ENCODE measurements at regions not wholly inside any gene's neighbourhood (a gene's known extent, or its start where the extent isn't known, plus 50 kb on each side); places are given as distances from the start of the nearest gene placed in this dataset.

DNA sequence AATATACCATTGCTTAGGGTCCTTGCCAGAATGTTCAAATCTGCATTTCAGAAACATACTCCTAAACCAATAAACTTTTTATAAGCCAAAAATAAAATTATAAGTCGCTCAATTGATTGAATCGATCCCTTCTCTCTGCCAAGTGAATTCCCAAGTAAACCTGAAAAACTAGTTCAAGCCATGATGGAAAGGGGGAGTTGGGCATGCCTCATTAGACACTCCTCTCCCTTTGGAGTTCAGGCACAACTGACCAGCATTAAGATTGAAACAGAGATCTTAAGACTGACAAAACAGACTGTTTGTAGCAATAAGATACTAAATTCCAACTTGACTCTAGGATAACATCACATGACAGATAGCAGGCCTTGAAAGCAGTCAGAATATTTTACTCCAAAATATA, 113.7 kb upstream of the RASGRP1 start:
- intact Hi-C loops (cut with DNase I): no loop called here
- Histone ChIP-seq H3K27me3 (ENCODE audit: insufficient read depth in 3 of 3, low read length in 2 of 3) (no peaks in the 10 kb centered on the region), H3K4me1 (no peaks in the 10 kb centered on the region), H3K4me3 (no peak overlapping the region), H3K27ac (no peak overlapping the region), H3K36me3 (ENCODE audit: insufficient read depth in 1 of 2, low read depth in 1 of 2) (no peaks in the 10 kb centered on the region), H3K9me3 (no peaks in the 10 kb centered on the region)
- 90 to 96% (median 91%) methylated on average over 2 of the region's 2 CpGs for WGBS, 3 donors
- TF ChIP-seq CTCF (IDR thresholded peaks at IDR 0.05): no peak
- ATAC-seq (no peak), DNase-seq (no peak)

GRCh38 chr15:38680775-38681174, 116.2 kb upstream of the RASGRP1 start:
- WGBS, 3 donors: 86 to 92% (median 88%) methylated on average over 5 of the region's 5 CpGs
- no peaks in the 10 kb centered on the region for H3K36me3 ChIP-seq (ENCODE audit: insufficient read depth in 1 of 2, low read depth in 1 of 2)
- H3K27me3 ChIP-seq (ENCODE audit: insufficient read depth in 3 of 3, low read length in 2 of 3): no peaks in the 10 kb centered on the region
- H3K27ac ChIP-seq: no peak overlapping the region
- H3K4me1 ChIP-seq: no peaks in the 10 kb centered on the region
- ATAC-seq (no peak), DNase-seq (no peak)
- TF ChIP-seq CTCF (IDR thresholded peaks at IDR 0.05): no peak
- H3K4me3 ChIP-seq: no peak overlapping the region
- intact Hi-C loops (cut with DNase I): loop anchor here (5.0 to 10.0 kb wide), 2 partner anchors 116 to 118 kb away; partner anchors contain the start of gene RASGRP1 (in 2 of the 2)
- no peaks in the 10 kb centered on the region for H3K9me3 ChIP-seq

GRCh38 chr15:38682363-38682762, 117.7 kb upstream of the RASGRP1 start:
- Histone ChIP-seq H3K4me1 (no peaks in the 10 kb centered on the region), H3K27me3 (ENCODE audit: insufficient read depth in 3 of 3, low read length in 2 of 3) (peaks cover 0 to 4% (median 0%) of the 10 kb centered on the region in 3 donors), H3K4me3 (no peak overlapping the region), H3K27ac (no peak overlapping the region), H3K36me3 (ENCODE audit: insufficient read depth in 1 of 2, low read depth in 1 of 2) (no peaks in the 10 kb centered on the region), H3K9me3 (no peaks in the 10 kb centered on the region)
- ATAC-seq (no peak), DNase-seq (no peak)
- 76 to 78% (median 77%) methylated on average over 3 of the region's 3 CpGs for WGBS, 3 donors
- no peak for TF ChIP-seq CTCF (IDR thresholded peaks at IDR 0.05)
- intact Hi-C loops (cut with DNase I): loop anchor here (5.0 to 10.0 kb wide), 2 partner anchors 118 to 120 kb away; partner anchors contain the start of gene RASGRP1 (in 2 of the 2)

DNA sequence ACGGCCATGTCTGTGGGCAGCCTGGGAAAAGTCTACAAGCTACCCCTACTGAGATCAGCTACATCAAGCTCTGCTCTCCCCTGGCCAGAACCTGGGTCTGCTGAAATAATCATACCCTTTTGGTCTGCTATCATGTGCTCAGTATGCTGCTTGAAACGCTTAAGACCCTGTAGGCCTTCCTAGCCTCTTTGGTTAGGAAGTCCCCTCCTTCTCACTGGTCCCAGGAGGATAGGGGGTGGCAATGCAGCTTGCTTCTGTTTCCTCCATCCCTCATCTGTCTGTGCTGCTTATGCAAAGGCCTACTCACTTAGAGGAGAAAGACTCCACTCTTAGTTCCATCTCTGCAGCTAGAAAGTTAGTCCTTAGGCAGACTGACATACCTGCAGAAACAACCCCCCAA, 118.2 kb upstream of the RASGRP1 start:
- Histone ChIP-seq H3K27me3 (ENCODE audit: insufficient read depth in 3 of 3, low read length in 2 of 3) (peaks cover 0 to 4% (median 0%) of the 10 kb centered on the region in 3 donors), H3K36me3 (ENCODE audit: insufficient read depth in 1 of 2, low read depth in 1 of 2) (no peaks in the 10 kb centered on the region), H3K4me3 (no peak overlapping the region), H3K4me1 (no peaks in the 10 kb centered on the region), H3K9me3 (no peaks in the 10 kb centered on the region), H3K27ac (no peak overlapping the region)
- no peak for TF ChIP-seq CTCF (IDR thresholded peaks at IDR 0.05)
- WGBS, 3 donors: 69 to 76% (median 75%) methylated on average over 2 of the region's 2 CpGs
- intact Hi-C loops (cut with DNase I): loop anchor here (5.0 to 10.0 kb wide), 2 partner anchors 118 to 121 kb away; partner anchors contain the start of gene RASGRP1 (in 2 of the 2)
- ATAC-seq: no peak
- no peak for DNase-seq
